ENCODE measurements at regions not wholly inside any gene's neighbourhood (a gene's known extent, or its start where the extent isn't known, plus 50 kb on each side); places are given as distances from the start of the nearest gene placed in this dataset.

DNA sequence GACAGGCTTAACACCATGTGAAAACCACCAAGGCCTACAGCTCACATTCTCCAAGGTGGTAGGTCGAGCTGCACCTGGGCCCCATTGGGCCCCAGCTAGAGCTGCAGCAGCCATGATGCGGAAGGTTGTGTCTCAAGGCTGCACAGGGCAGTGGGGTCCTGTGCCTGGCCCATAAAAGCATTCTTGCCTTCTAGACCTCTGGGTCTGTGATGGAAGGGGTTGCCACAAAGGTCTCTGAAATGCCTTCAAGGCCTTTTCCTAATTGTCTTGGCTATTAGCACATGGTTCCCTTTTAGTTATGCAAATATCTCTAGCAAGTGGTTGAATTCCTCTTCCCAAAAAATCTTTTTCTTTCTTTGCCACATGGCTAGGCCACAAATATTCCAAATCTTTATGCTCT, 52.5 kb upstream of the C11orf58 start:
- 83 to 89% (median 88%) methylated on average over 2 of the region's 2 CpGs for WGBS, 3 donors
- no peak for ATAC-seq

GRCh38 chr11:16678466-16679116, 59.9 kb upstream of the C11orf58 start:
- Histone ChIP-seq H3K27me3 (ENCODE audit: insufficient read depth in 3 of 3, low read length in 2 of 3) (no peaks in the 10 kb centered on the region), H3K27ac (no peak overlapping the region), H3K4me3 (no peak overlapping the region), H3K9me3 (no peaks in the 10 kb centered on the region), H3K4me1 (no peaks in the 10 kb centered on the region), H3K36me3 (ENCODE audit: insufficient read depth in 1 of 2, low read depth in 1 of 2) (no peaks in the 10 kb centered on the region)
- DNase-seq (no peak), ATAC-seq (no peak)
- intact Hi-C loops (cut with DNase I): no loop called here
- WGBS, 3 donors: 57 to 70% (median 64%) methylated on average over 7 of the region's 7 CpGs
- no peak for TF ChIP-seq CTCF (IDR thresholded peaks at IDR 0.05)

More for the DNA sequence above, 52.5 kb upstream of the C11orf58 start:
- H3K9me3 ChIP-seq: no peaks in the 10 kb centered on the region
- H3K36me3 ChIP-seq (ENCODE audit: insufficient read depth in 1 of 2, low read depth in 1 of 2): no peaks in the 10 kb centered on the region
- no peaks in the 10 kb centered on the region for H3K4me1 ChIP-seq
- intact Hi-C loops (cut with DNase I): no loop called here
- no peak overlapping the region for H3K4me3 ChIP-seq
- TF ChIP-seq CTCF (IDR thresholded peaks at IDR 0.05): no peak
- DNase-seq: no peak
- no peak overlapping the region for H3K27ac ChIP-seq
- no peaks in the 10 kb centered on the region for H3K27me3 ChIP-seq (ENCODE audit: insufficient read depth in 3 of 3, low read length in 2 of 3)

DNA sequence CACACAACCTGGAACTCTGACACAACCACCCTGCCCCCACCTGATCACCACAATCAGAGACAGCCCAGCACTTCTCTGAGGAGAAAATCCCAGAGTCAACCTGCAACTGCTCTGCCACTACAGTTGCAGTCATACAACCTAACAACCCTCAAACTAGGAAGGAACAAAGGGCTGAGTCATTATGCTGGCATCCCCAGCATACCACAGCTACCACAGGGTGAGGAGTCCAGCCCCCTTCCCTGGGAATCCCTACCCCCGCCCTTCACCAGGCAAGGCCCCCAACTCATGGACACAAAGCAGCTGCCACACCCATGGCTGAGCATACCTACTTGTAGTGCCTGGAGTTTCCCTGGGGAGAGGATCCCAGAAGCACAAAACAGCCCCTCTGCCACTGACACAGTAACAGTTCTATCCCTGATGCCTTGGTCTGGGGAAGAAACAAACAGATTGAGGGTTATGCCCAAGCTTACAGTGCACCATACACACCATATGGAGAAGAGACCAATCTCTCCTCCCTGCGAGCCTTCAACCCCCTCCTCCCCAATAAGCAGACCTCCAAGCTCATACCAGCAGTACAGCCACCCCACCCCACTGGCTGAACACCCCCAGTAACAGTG, 68.5 kb upstream of the C11orf58 start:
- Histone ChIP-seq H3K9me3 (no peaks in the 10 kb centered on the region), H3K36me3 (ENCODE audit: insufficient read depth in 1 of 2, low read depth in 1 of 2) (no peaks in the 10 kb centered on the region), H3K27ac (no peak overlapping the region), H3K4me1 (no peaks in the 10 kb centered on the region), H3K27me3 (ENCODE audit: insufficient read depth in 3 of 3, low read length in 2 of 3) (no peaks in the 10 kb centered on the region), H3K4me3 (no peak overlapping the region)
- WGBS, 3 donors: 83 to 85% (median 85%) methylated on average over 2 of the region's 2 CpGs
- DNase-seq (no peak), ATAC-seq (no peak)
- intact Hi-C loops (cut with DNase I): no loop called here
- no peak for TF ChIP-seq CTCF (IDR thresholded peaks at IDR 0.05)

DNA sequence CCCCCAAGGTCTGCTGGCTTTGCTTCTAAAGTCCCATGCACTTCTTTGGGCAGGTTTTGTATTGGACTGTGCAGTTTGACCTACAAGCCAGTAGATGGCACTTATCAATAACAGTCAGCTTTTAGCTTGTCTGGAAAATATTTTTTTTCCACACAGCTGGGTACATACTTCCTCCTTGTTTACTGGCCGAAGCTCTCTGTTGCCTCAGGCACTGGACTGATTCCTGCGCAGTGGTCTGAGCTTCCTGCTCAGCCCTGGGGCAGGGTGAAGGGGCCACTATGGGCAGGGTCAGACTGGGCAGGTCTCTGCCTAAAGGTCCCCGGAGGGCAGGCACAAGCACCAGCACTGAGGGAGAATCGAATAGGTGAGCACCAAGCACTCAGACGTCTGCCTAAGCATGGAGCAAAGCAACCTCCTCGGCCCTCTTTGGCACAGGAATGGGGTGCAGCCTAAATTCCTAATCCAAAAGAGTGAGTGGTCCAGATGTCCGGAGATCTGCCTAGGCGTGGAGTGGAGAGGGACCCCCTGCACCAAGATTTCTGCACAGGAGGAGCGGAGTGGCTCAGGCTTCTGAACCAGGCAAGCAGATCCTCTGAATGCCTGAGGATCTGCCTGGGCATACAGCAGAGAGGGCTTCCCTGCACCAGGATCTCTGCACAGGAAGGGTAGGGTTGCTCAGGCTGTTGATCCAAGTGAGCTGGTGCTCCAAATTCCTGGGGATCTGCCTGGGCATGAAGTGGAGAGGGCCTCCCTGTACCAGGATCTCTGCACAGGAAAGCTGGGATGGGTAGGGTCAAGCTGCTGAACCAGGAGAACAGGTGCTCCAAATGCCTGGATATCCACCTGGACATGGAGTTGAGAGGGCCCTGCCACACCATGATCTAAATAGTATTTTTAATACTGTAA, 105.9 kb upstream of the C11orf58 start:
- Histone ChIP-seq H3K27me3 (ENCODE audit: insufficient read depth in 3 of 3, low read length in 2 of 3) (no peaks in the 10 kb centered on the region), H3K27ac (no peak overlapping the region), H3K36me3 (ENCODE audit: insufficient read depth in 1 of 2, low read depth in 1 of 2) (no peaks in the 10 kb centered on the region), H3K9me3 (no peaks in the 10 kb centered on the region), H3K4me1 (no peaks in the 10 kb centered on the region), H3K4me3 (no peak overlapping the region)
- no peak for ATAC-seq
- WGBS, 3 donors: 83 to 86% (median 83%) methylated on average over 9 of the region's 9 CpGs
- TF ChIP-seq CTCF (IDR thresholded peaks at IDR 0.05): no peak
- DNase-seq: no peak
- intact Hi-C loops (cut with DNase I): no loop called here
